Mammary epithelial cell (primary cell): ENCODE measurements at regions not wholly inside any gene's neighbourhood (a gene's known extent, or its start where the extent isn't known, plus 50 kb on each side); places are given as distances from the start of the nearest gene placed in this dataset.

Experiments used
- CTCF ChIP-seq, 2 donors: IDR thresholded peaks in 1 of 2; conservative IDR thresholded peaks in 1 of 2; 2 replicates each; pipeline ENCODE4 v1.5.1; 2011 to 2012; ENCODE audit warnings: inconsistent platforms in 2 of 2, low read length in 2 of 2, mild to moderate bottlenecking in 2 of 2, control low read depth in 1 of 2, low read depth in 1 of 2; ENCODE audit not compliant: insufficient read depth in 1 of 2; ENCODE audit errors: extremely low read depth in 1 of 2
- EZH2 ChIP-seq: IDR thresholded peaks from 2 replicates; pipeline ENCODE4 v1.6.1; 2012; ENCODE audit warnings: low read length, inconsistent platforms, borderline replicate concordance

- TF ChIP-seq CTCF (conservative IDR thresholded peaks at IDR 0.05 in 1 of 2, IDR thresholded peaks at IDR 0.05 in 1 of 2; ENCODE audit: extremely low read depth in 1 of 2, insufficient read depth in 1 of 2, low read depth in 1 of 2, low read length in 2 of 2), result no peak
- TF ChIP-seq EZH2, result no peak
Observed at GRCh38 chr2:64919261-64919660, 69.9 kb upstream of the SLC1A4 start.
